ENCODE measurements at regions not wholly inside any gene's neighbourhood (a gene's known extent, or its start where the extent isn't known, plus 50 kb on each side); places are given as distances from the start of the nearest gene placed in this dataset.

DNA sequence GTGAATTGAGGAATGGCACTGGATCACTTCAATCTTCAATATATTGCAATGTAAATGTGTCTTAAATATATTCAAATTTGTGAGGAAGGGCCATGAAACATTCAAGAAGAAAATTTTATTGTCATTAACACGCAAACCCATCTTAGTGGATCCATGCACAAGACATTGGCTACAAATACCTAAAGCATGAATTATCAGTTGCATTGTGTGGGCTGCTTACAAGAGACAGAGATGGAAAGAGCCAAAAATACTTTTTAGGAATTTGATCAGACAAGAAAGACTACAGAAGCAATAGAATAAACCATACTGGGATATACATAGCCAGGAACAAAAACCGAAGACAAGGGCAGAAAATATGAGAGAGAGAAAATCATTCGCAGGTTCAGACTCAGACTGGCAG lies 616.2 kb upstream of the GRIA3 start:
- TF ChIP-seq CTCF (IDR thresholded peaks at IDR 0.05) (no peak), EZH2 (IDR thresholded peaks at IDR 0.05; ENCODE audit: borderline replicate concordance, insufficient read depth, low read depth, low read length, poor library complexity, severe bottlenecking) (no peak)
- ATAC-seq (ENCODE audit: low read depth) = no peak
- Histone ChIP-seq H4K20me1 (ENCODE audit: control insufficient read depth, insufficient read depth, low read length, poor library complexity, severe bottlenecking) (no peaks in the 10 kb centered on the region), H3K4me1 (ENCODE audit: control insufficient read depth in 2 of 2, insufficient read depth in 2 of 2, low read length in 2 of 2) (no peaks in the 10 kb centered on the region), H3K4me3 (ENCODE audit: control extremely low read depth in 1 of 5, extremely low read depth in 1 of 5, insufficient read depth in 1 of 5, low read depth in 2 of 5, low read length in 4 of 5) (no peak overlapping the region), H3K27me3 (replicated peaks in 1 of 4; ENCODE audit: control extremely low read depth in 1 of 4, control insufficient read depth in 3 of 4, insufficient read depth in 4 of 4, low read length in 3 of 4) (no peaks in the 10 kb centered on the region), H3K27ac (ENCODE audit: low read length in 2 of 2) (no peak overlapping the region), H3K36me3 (replicated peaks in 1 of 2; ENCODE audit: control extremely low read depth in 1 of 2, control insufficient read depth in 1 of 2, extremely low read depth in 1 of 2, insufficient read depth in 2 of 2, low read length in 1 of 2) (no peaks in the 10 kb centered on the region), H3K9me3 (ENCODE audit: control extremely low read depth in 1 of 3, control insufficient read depth in 2 of 3, insufficient read depth in 1 of 3, low read length in 2 of 3) (no peaks in the 10 kb centered on the region), H2AFZ (ENCODE audit: insufficient read depth, low read depth, low read length, poor library complexity, severe bottlenecking) (no peak overlapping the region), H3K9ac (ENCODE audit: low read length) (no peak overlapping the region), H3K4me2 (replicated peaks; ENCODE audit: low read depth, low read length, poor library complexity, severe bottlenecking) (no peak overlapping the region), H3K79me2 (ENCODE audit: control insufficient read depth, insufficient read depth, low read length) (no peaks in the 10 kb centered on the region)
- no peak for DNase-seq
- ChIA-PET POLR2A (no interaction called here), CTCF (no interaction called here)
- Mint-ChIP-seq H3K4me3 (no peak overlapping the region), H3K27ac (no peak overlapping the region), H3K9me3 (ENCODE audit: insufficient read depth) (peaks cover 2% of the 10 kb centered on the region), H3K27me3 (no peaks in the 10 kb centered on the region), H3K4me1 (no peaks in the 10 kb centered on the region)
- WGBS (ENCODE audit: insufficient coverage) = no CpG with 5 or more reads among the region's 3 CpGs
- intact Hi-C loops (cut with micrococcal nuclease) = no loop called here

GRCh38 chrX:122572461-122572860 lies 611.6 kb upstream of the GRIA3 start:
- TF ChIP-seq EZH2 (IDR thresholded peaks at IDR 0.05; ENCODE audit: borderline replicate concordance, insufficient read depth, low read depth, low read length, poor library complexity, severe bottlenecking) (no peak), CTCF (IDR thresholded peaks at IDR 0.05) (no peak)
- no peaks in the 10 kb centered on the region for H3K36me3 ChIP-seq (replicated peaks in 1 of 2; ENCODE audit: control extremely low read depth in 1 of 2, control insufficient read depth in 1 of 2, extremely low read depth in 1 of 2, insufficient read depth in 2 of 2, low read length in 1 of 2)
- no peaks in the 10 kb centered on the region for H3K4me1 ChIP-seq (ENCODE audit: control insufficient read depth in 2 of 2, insufficient read depth in 2 of 2, low read length in 2 of 2)
- ATAC-seq (ENCODE audit: low read depth) = no peak
- CTCF ChIA-PET = no interaction called here
- H3K4me3 ChIP-seq (ENCODE audit: control extremely low read depth in 1 of 5, extremely low read depth in 1 of 5, insufficient read depth in 1 of 5, low read depth in 2 of 5, low read length in 4 of 5) = no peak overlapping the region
- H2AFZ ChIP-seq (ENCODE audit: insufficient read depth, low read depth, low read length, poor library complexity, severe bottlenecking) = no peak overlapping the region
- intact Hi-C loops (cut with micrococcal nuclease) = no loop called here
- no peak overlapping the region for H3K4me2 ChIP-seq (replicated peaks; ENCODE audit: low read depth, low read length, poor library complexity, severe bottlenecking)
- H4K20me1 ChIP-seq (ENCODE audit: control insufficient read depth, insufficient read depth, low read length, poor library complexity, severe bottlenecking) = no peaks in the 10 kb centered on the region
- Mint-ChIP-seq H3K4me3 (no peak overlapping the region), H3K27me3 (no peaks in the 10 kb centered on the region), H3K27ac (no peak overlapping the region), H3K9me3 (ENCODE audit: insufficient read depth) (no peaks in the 10 kb centered on the region), H3K4me1 (no peaks in the 10 kb centered on the region)
- peaks cover 0 to 4% (median 0%) of the 10 kb centered on the region in 3 donors for H3K9me3 ChIP-seq (ENCODE audit: control extremely low read depth in 1 of 3, control insufficient read depth in 2 of 3, insufficient read depth in 1 of 3, low read length in 2 of 3)
- POLR2A ChIA-PET = no interaction called here
- no peaks in the 10 kb centered on the region for H3K79me2 ChIP-seq (ENCODE audit: control insufficient read depth, insufficient read depth, low read length)
- no peaks in the 10 kb centered on the region for H3K27me3 ChIP-seq (replicated peaks in 1 of 4; ENCODE audit: control extremely low read depth in 1 of 4, control insufficient read depth in 3 of 4, insufficient read depth in 4 of 4, low read length in 3 of 4)
- DNase-seq = no peak
- no peak overlapping the region for H3K27ac ChIP-seq (ENCODE audit: low read length in 2 of 2)
- no peak overlapping the region for H3K9ac ChIP-seq (ENCODE audit: low read length)
- WGBS (ENCODE audit: insufficient coverage) = no CpG with 5 or more reads among the region's 4 CpGs

Data from B cell (primary cell).